Fibroblast of the aortic adventitia (primary cell): ENCODE measurements at regions not wholly inside any gene's neighbourhood (a gene's known extent, or its start where the extent isn't known, plus 50 kb on each side); places are given as distances from the start of the nearest gene placed in this dataset.

ENCODE experiments used
- DNase-seq: peaks from one replicate; pipeline ENCODE4 v3.0.0-alpha.2; 2010; ENCODE audit warnings: low read depth
- H3K4me3 ChIP-seq: 2 replicates; pipeline ENCODE4 v1.5.1; 2011; ENCODE audit warnings: low read depth, mild to moderate bottlenecking, control low read depth, low read length, moderate library complexity
- TF ChIP-seq, protein P1 (sequence below): IDR thresholded peaks from 2 replicates; pipeline ENCODE4 v1.5.1; 2011; ENCODE audit warnings: mild to moderate bottlenecking, low read length, control low read depth, inconsistent platforms; ENCODE audit not compliant: insufficient read depth

DNA sequence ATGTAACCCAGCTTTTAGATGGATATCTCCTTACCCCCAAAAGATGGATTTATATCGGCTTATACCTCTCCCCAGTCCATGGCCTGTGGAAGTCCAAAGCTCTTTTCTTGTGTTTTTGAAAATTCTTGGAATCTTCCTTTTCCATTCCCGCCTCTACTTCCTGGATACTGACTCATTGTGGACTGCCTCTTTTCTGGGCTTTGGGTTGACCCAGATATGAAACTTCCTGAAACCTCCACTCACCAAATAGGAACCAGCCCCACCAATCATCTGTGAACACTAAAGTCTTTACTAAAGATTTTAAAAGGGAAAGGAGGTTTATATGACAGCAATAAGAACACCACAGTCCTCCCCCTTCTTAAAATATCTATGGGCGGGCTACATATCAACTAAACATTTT is 163.4 kb upstream of the SYN3 start:
- H3K4me3 ChIP-seq, result no peak overlapping the region
- peak; percentile 15 for DNase-seq
- TF ChIP-seq, protein P1, sequence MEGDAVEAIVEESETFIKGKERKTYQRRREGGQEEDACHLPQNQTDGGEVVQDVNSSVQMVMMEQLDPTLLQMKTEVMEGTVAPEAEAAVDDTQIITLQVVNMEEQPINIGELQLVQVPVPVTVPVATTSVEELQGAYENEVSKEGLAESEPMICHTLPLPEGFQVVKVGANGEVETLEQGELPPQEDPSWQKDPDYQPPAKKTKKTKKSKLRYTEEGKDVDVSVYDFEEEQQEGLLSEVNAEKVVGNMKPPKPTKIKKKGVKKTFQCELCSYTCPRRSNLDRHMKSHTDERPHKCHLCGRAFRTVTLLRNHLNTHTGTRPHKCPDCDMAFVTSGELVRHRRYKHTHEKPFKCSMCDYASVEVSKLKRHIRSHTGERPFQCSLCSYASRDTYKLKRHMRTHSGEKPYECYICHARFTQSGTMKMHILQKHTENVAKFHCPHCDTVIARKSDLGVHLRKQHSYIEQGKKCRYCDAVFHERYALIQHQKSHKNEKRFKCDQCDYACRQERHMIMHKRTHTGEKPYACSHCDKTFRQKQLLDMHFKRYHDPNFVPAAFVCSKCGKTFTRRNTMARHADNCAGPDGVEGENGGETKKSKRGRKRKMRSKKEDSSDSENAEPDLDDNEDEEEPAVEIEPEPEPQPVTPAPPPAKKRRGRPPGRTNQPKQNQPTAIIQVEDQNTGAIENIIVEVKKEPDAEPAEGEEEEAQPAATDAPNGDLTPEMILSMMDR, result no peak

DNA sequence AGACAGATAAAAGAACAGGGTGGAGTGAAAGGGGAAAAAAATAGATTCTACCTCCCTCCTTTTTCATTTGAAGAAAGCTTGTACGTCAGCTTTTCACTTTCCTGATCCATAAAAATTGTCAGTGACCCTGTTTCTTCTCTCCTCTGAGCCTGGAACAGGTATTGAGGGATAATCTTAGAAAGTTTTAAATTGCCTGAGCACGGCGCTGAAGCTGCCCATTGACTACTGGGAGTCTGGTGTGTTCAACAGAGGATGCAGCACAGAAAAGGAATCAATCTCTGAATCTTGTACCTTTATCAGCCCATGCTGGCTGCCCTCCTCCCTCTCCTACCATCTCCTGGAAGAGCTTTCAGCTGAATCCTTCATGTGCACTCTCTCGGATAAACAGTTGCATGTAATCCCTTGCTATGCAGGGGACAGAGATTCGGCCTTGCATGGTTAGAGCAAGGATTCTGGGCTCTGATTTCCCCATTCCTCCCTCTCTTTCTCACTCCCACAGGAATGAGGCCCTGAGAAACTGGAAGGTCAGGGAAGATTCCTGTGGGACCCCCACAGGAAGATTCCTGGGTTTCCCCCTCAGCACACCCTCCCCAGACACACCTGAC is 162.4 kb upstream of the SYN3 start:
- TF ChIP-seq, protein P1, result no peak
- DNase-seq, result no peak
- no peak overlapping the region for H3K4me3 ChIP-seq

DNA sequence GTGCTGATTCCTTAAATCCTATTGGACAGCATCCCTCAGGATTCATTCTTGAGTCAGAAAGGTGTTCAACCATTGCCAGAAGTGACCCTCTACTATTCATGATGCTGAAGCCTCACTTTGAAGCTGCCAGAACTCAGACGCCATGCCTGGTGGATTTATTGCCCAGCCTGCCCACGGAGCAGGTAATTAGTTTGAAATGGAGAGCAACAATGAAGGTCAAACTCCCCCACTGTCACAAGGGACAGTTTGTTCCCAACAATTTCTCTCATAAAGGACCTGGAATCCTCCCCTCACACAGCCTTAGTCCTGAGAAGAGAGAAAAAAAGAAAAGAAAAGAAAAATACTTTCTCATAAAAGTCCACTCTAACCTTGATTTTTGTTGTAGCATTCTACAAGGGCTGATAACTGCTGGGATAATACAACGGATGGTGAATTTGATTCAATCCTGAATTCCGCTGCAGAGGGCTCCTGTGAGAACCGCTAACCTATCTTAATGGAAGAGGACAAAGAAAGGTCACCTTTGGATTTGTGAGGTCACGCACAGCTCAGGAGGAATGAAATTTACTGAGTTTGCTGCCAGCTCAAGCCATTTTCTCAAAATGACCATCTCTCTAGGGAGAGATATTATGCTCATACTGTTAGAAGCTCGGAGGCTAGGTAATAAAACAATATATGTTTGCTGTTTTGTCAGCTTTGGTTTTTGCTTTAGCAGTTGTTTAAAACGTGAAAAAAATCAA is 161.6 kb upstream of the SYN3 start:
- TF ChIP-seq, protein P1, result no peak
- no peak for DNase-seq
- no peak overlapping the region for H3K4me3 ChIP-seq

DNA sequence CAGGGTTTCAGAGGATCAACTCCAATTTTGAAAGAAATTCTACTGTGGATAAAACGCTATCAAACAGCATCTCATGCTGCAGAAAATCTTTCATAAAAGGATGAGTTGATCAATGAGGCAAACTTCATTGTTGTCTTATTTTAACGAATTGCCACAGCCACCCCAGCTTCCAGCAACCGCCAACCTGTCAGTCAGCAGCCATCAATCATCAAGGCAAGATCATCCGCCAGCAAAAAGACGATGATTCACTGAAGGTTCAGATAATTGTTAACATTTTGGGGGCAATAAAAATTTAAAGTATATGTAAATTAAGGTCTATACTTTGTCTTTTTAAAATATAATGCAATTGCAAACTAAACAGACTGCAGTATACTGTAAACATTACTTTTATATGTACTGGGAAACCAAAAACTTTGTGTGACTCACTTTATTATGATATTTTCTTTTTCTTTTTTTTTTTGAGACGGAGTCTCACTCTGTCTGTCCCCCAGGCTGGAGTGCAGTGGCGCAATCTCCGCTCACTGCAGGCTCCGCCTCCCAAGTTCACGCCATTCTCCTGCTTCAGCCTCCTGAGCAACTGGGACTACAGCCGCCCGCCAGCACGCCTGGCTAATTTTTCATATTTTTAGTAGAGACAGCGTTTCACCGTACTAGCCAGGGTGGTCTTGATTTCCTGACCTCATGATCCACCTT is 155.3 kb upstream of the SYN3 start:
- TF ChIP-seq, protein P1, result no peak
- H3K4me3 ChIP-seq, result no peak overlapping the region
- DNase-seq, result no peak

DNA sequence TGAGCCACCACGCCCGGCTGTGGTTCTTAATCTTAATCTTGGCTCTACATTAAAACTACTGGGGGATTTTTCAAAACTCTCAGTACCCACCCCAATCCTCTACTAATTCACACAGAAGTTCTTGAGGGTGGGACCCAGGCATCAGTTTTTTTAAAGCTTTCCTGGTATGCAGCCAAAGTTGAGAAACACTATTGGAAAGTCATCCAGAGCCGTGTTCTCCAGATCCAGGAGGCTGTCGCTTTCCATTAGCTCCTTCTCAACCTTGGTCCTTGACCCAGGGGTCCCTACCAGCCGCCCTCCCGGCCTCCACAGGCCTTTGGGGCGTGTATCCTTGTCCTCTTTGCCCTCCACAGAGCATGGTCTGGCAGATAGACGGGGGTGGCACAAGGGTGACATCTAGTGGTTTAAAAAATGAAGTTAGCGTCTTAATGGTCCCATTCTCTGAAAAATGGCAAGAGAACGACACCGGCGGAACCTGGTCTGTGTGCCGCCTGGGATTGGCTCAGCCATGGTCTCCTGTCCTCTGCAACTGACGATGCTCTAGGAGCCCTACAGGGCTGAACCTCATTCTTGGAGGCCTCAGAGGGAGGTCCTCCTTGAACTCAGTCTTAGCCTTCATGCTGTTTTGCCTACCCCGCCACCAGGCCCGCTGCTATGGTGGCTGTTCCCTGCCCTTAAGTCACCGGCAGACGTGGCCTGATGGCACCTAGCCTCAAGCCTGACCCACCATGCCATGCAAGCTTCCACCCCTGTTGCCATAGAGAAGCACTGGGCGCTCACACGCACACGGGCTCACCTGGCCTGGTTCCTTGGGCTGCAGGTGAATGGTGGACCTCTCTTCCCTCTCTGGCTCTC is 152.0 kb upstream of the SYN3 start:
- no peak overlapping the region for H3K4me3 ChIP-seq
- TF ChIP-seq, protein P1, result peak; percentile 55
- DNase-seq, result peak; percentile 39

DNA sequence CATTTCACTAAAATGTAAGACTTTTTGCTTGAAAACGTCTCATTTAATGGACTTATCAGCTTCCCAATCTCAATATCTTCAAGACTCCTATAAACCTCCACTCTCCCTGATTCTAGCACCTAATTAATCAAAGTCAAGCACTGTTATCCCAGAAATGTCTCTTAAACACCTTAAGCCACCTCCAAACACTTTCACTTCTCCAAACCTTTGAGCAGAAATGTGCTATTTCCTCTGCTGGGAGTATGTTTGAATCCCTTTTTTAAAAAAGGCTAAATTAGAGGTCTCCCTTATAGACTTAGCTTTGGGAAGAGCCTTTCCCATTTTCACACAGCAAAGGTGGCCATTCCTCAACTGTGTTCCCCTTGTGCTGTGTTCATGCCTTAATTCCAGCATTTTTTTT is 146.2 kb upstream of the SYN3 start:
- no peak overlapping the region for H3K4me3 ChIP-seq
- no peak for DNase-seq
- TF ChIP-seq, protein P1, result no peak
